GM10266 (cell line): ENCODE measurements at regions not wholly inside any gene's neighbourhood (a gene's known extent, or its start where the extent isn't known, plus 50 kb on each side); places are given as distances from the start of the nearest gene placed in this dataset.

Source experiments
- DNase-seq: peaks from one replicate; pipeline ENCODE4 v3.0.0; 2012; ENCODE audit errors: extremely low spot score
- TF ChIP-seq, protein P1 (sequence below): IDR thresholded peaks from 2 replicates; pipeline ENCODE4 v1.5.1; 2012; ENCODE audit warnings: mild to moderate bottlenecking, low read depth; ENCODE audit not compliant: control insufficient read depth, insufficient read depth; ENCODE audit errors: missing control alignments

- TF ChIP-seq, protein P1, sequence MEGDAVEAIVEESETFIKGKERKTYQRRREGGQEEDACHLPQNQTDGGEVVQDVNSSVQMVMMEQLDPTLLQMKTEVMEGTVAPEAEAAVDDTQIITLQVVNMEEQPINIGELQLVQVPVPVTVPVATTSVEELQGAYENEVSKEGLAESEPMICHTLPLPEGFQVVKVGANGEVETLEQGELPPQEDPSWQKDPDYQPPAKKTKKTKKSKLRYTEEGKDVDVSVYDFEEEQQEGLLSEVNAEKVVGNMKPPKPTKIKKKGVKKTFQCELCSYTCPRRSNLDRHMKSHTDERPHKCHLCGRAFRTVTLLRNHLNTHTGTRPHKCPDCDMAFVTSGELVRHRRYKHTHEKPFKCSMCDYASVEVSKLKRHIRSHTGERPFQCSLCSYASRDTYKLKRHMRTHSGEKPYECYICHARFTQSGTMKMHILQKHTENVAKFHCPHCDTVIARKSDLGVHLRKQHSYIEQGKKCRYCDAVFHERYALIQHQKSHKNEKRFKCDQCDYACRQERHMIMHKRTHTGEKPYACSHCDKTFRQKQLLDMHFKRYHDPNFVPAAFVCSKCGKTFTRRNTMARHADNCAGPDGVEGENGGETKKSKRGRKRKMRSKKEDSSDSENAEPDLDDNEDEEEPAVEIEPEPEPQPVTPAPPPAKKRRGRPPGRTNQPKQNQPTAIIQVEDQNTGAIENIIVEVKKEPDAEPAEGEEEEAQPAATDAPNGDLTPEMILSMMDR, result no peak
- no peak for DNase-seq
Observed at GRCh38 chr4:32519060-32519459, 1798.9 kb downstream of the PCDH7 start.

GRCh38 chr4:32525420-32525819 is 1805.3 kb downstream of the PCDH7 start:
- DNase-seq, result no peak
- TF ChIP-seq, protein P1, result no peak

- DNase-seq, result no peak
- TF ChIP-seq, protein P1, result no peak
Observed at GRCh38 chr4:32544846-32545245, 1824.7 kb downstream of the PCDH7 start.

DNA sequence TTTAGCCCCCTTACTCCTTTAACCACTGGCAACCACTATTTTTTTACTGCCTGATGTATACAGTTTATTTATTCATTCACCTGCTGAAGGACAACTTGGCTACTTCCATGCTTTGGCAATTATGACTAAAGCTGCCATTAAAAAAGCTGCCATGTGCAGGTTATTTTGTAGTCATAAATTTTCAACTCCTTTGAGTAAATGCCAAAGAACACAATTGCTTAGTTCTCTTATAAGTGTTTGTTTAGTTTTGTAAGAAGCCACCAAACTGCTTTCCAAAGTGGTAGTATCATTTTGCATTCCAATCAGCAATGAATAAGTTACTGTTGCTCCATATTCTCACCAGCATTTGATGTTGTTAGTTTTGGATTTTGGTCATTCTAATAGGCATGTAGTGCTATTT is 1831.8 kb downstream of the PCDH7 start:
- no peak for DNase-seq
- TF ChIP-seq, protein P1, result no peak

- DNase-seq, result no peak
- TF ChIP-seq, protein P1, result no peak
Observed at GRCh38 chr4:32560306-32560705, 1840.1 kb downstream of the PCDH7 start.

- DNase-seq, result no peak
- TF ChIP-seq, protein P1, result no peak
Observed at GRCh38 chr4:32562010-32562409, 1841.8 kb downstream of the PCDH7 start.

DNA sequence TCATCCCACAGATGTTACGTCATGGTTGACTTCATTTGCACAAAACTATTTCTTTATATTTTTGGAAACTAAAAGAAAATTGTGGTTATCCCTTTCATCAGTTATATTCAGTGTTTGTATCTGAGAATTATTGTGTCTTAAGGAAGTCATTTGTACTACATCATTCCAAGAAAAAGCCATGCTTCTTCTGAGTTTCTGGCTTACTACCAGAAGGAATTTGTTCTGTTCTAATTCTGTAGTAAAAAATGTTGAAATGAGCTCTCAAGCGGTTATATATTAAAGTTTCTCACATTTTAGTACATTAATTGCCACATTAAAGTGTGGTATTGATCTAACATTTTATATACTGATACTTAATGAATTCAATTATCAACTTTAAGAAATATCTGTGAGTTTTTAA is 1844.5 kb downstream of the PCDH7 start:
- TF ChIP-seq, protein P1, result no peak
- DNase-seq, result no peak
